ENCODE measurements at regions not wholly inside any gene's neighbourhood (a gene's known extent, or its start where the extent isn't known, plus 50 kb on each side); places are given as distances from the start of the nearest gene placed in this dataset.

GRCh38 chr2:67579216-67579615 lies 182.1 kb downstream of the ETAA1 start:
- TF ChIP-seq CTCF (IDR thresholded peaks at IDR 0.05; ENCODE audit: low read length): no peak
- no peak for TF ChIP-seq EZH2 (IDR thresholded peaks at IDR 0.05; ENCODE audit: borderline replicate concordance, low read length)

All from OCI-LY1 (cell line).